ENCODE measurements at regions not wholly inside any gene's neighbourhood (a gene's known extent, or its start where the extent isn't known, plus 50 kb on each side); places are given as distances from the start of the nearest gene placed in this dataset.

DNA sequence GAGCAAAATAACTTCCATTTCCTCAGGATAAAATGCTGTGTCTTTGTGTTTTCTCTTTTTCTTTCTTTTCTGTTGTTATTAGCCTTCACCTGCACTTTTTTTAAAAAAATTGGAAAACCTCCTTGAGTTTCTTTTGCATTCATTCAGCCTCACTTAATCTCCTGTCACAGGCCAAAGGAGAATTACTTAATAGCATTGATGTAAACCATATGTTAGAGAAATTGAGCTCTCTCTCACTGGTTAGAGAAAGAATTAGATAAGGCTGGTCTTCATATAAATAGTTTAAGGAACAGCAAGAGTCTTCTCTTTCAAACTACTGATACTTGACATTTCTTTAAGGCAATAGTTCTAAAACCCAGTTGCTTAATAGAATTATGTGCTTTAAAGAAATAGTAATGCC is 564.2 kb downstream of the TFAP2B start:
- TF ChIP-seq EP300 (IDR thresholded peaks at IDR 0.05) (no peak), POLR2A (IDR thresholded peaks at IDR 0.05) (no peak)
- TF ChIP-seq, protein P1, sequence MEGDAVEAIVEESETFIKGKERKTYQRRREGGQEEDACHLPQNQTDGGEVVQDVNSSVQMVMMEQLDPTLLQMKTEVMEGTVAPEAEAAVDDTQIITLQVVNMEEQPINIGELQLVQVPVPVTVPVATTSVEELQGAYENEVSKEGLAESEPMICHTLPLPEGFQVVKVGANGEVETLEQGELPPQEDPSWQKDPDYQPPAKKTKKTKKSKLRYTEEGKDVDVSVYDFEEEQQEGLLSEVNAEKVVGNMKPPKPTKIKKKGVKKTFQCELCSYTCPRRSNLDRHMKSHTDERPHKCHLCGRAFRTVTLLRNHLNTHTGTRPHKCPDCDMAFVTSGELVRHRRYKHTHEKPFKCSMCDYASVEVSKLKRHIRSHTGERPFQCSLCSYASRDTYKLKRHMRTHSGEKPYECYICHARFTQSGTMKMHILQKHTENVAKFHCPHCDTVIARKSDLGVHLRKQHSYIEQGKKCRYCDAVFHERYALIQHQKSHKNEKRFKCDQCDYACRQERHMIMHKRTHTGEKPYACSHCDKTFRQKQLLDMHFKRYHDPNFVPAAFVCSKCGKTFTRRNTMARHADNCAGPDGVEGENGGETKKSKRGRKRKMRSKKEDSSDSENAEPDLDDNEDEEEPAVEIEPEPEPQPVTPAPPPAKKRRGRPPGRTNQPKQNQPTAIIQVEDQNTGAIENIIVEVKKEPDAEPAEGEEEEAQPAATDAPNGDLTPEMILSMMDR (IDR thresholded peaks at IDR 0.05): no peak

Data from suprapubic skin (tissue), 3 donors.